ENCODE measurements at regions not wholly inside any gene's neighbourhood (a gene's known extent, or its start where the extent isn't known, plus 50 kb on each side); places are given as distances from the start of the nearest gene placed in this dataset.

- Mint-ChIP-seq H3K27me3 (ENCODE audit: low read depth) (no peaks in the 10 kb centered on the region), H3K4me1 (no peaks in the 10 kb centered on the region), H3K4me3 (no peak overlapping the region), H3K36me3 (peaks cover 2% of the 10 kb centered on the region), H3K27ac (no peak overlapping the region), H3K9me3 (peaks cover 6% of the 10 kb centered on the region)
- no peak for DNase-seq (ENCODE audit: low spot score in 2 of 2, unreplicated experiment in 2 of 2)
- TF ChIP-seq CTCF (IDR thresholded peaks at IDR 0.05; ENCODE audit: unreplicated experiment): no peak
Observed at GRCh38 chr4:62170235-62170634, 970.1 kb downstream of the ADGRL3 start.

GRCh38 chr4:62168681-62169080 is 968.6 kb downstream of the ADGRL3 start:
- no peak overlapping the region for H3K27ac Mint-ChIP-seq
- TF ChIP-seq CTCF (IDR thresholded peaks at IDR 0.05; ENCODE audit: unreplicated experiment): no peak
- DNase-seq (ENCODE audit: low spot score in 2 of 2, unreplicated experiment in 2 of 2): no peak
- no peak overlapping the region for H3K4me3 Mint-ChIP-seq
- no peaks in the 10 kb centered on the region for H3K4me1 Mint-ChIP-seq
- H3K9me3 Mint-ChIP-seq: peaks cover 6% of the 10 kb centered on the region
- peaks cover 2% of the 10 kb centered on the region for H3K36me3 Mint-ChIP-seq
- no peaks in the 10 kb centered on the region for H3K27me3 Mint-ChIP-seq (ENCODE audit: low read depth)

- no peaks in the 10 kb centered on the region for H3K27me3 Mint-ChIP-seq (ENCODE audit: low read depth)
- peaks cover 6% of the 10 kb centered on the region for H3K36me3 Mint-ChIP-seq
- DNase-seq (ENCODE audit: low spot score in 2 of 2, unreplicated experiment in 2 of 2): no peak
- H3K27ac Mint-ChIP-seq: no peak overlapping the region
- H3K9me3 Mint-ChIP-seq: peaks cover 27% of the 10 kb centered on the region
- H3K4me3 Mint-ChIP-seq: no peak overlapping the region
- H3K4me1 Mint-ChIP-seq: peaks cover 15% of the 10 kb centered on the region
- no peak for TF ChIP-seq CTCF (IDR thresholded peaks at IDR 0.05; ENCODE audit: unreplicated experiment)
Observed at GRCh38 chr4:62162606-62163005, 962.5 kb downstream of the ADGRL3 start.

- TF ChIP-seq CTCF (IDR thresholded peaks at IDR 0.05; ENCODE audit: unreplicated experiment): no peak
- Mint-ChIP-seq H3K27ac (no peak overlapping the region), H3K4me1 (peaks cover 15% of the 10 kb centered on the region), H3K27me3 (ENCODE audit: low read depth) (no peaks in the 10 kb centered on the region), H3K36me3 (peaks cover 4% of the 10 kb centered on the region), H3K4me3 (no peak overlapping the region), H3K9me3 (peaks cover 24% of the 10 kb centered on the region)
- DNase-seq (ENCODE audit: low spot score in 2 of 2, unreplicated experiment in 2 of 2): no peak
Observed at GRCh38 chr4:62161446-62161845, 961.3 kb downstream of the ADGRL3 start.

GRCh38 chr4:62159876-62160275 is 959.8 kb downstream of the ADGRL3 start:
- peak overlapping the region; percentile 14 for H3K27ac Mint-ChIP-seq
- peaks cover 21% of the 10 kb centered on the region for H3K9me3 Mint-ChIP-seq
- H3K4me1 Mint-ChIP-seq: peaks cover 15% of the 10 kb centered on the region
- DNase-seq (ENCODE audit: low spot score in 2 of 2, unreplicated experiment in 2 of 2): no peak
- no peaks in the 10 kb centered on the region for H3K27me3 Mint-ChIP-seq (ENCODE audit: low read depth)
- H3K4me3 Mint-ChIP-seq: no peak overlapping the region
- H3K36me3 Mint-ChIP-seq: peaks cover 3% of the 10 kb centered on the region
- TF ChIP-seq CTCF (IDR thresholded peaks at IDR 0.05; ENCODE audit: unreplicated experiment): no peak

GRCh38 chr4:62159306-62159705 is 959.2 kb downstream of the ADGRL3 start:
- no peak overlapping the region for H3K27ac Mint-ChIP-seq
- no peak for TF ChIP-seq CTCF (IDR thresholded peaks at IDR 0.05; ENCODE audit: unreplicated experiment)
- peaks cover 5% of the 10 kb centered on the region for H3K36me3 Mint-ChIP-seq
- H3K4me1 Mint-ChIP-seq: peaks cover 15% of the 10 kb centered on the region
- H3K9me3 Mint-ChIP-seq: peaks cover 27% of the 10 kb centered on the region
- no peak for DNase-seq (ENCODE audit: low spot score in 2 of 2, unreplicated experiment in 2 of 2)
- H3K4me3 Mint-ChIP-seq: no peak overlapping the region
- H3K27me3 Mint-ChIP-seq (ENCODE audit: low read depth): no peaks in the 10 kb centered on the region

All from mesothelial cell of epicardium (in vitro differentiated cells).